A673 (cell line): ENCODE measurements at regions not wholly inside any gene's neighbourhood (a gene's known extent, or its start where the extent isn't known, plus 50 kb on each side); places are given as distances from the start of the nearest gene placed in this dataset.

ENCODE experiments used
- BruUV-seq: library from RNA; stranded (reverse); fragments of 400-500 nt; replicated peaks from 2 replicates; lab custom pipeline; 2021; lab: Mats Ljungman, UMichigan
- CTCF ChIA-PET: fragments of 300-600 bp; sonication (Branson Sonifier 250); formaldehyde crosslinking; loops from one replicate; lab custom pipeline; 2022; ENCODE audit warnings: antibody characterized with exemption; lab: Charles Lee
- POLR2A ChIA-PET: fragments of 300-600 bp; sonication (Branson Sonifier 250); formaldehyde crosslinking; loops from one replicate; lab custom pipeline; 2022; ENCODE audit warnings: antibody characterized with exemption; ENCODE audit not compliant: low non-redundant PET; lab: Charles Lee
- DNase-seq: peaks from one replicate; pipeline ENCODE4 v3.0.0-alpha.2; 2015; ENCODE audit warnings: low spot score
- H3K27ac ChIP-seq: fragments of 200-600 bp; sonication (generic); 2 replicates; pipeline ENCODE4 v1.5.1; 2016; ENCODE audit warnings: mixed run types, low read depth, mild to moderate bottlenecking, mixed read lengths, antibody characterized with exemption, low read length; ENCODE audit not compliant: poor library complexity, severe bottlenecking
- H3K27me3 ChIP-seq: fragments of 200-600 bp; sonication (generic); replicated peaks from 2 replicates; pipeline ENCODE4 v1.6.1; 2017; ENCODE audit warnings: mixed run types, low read depth, mild to moderate bottlenecking, mixed read lengths, antibody characterized with exemption, low read length; ENCODE audit not compliant: insufficient read depth, poor library complexity
- H3K36me3 ChIP-seq: fragments of 200-600 bp; sonication (generic); 2 replicates; pipeline ENCODE4 v1.6.1; 2016; ENCODE audit warnings: mixed run types, mild to moderate bottlenecking, mixed read lengths, antibody characterized with exemption, low read length; ENCODE audit not compliant: insufficient read depth, poor library complexity, severe bottlenecking
- H3K4me1 ChIP-seq: fragments of 200-600 bp; sonication (generic); 2 replicates; pipeline ENCODE4 v1.6.1; 2017; ENCODE audit warnings: mixed run types, mild to moderate bottlenecking, mixed read lengths, antibody characterized with exemption, low read length; ENCODE audit not compliant: insufficient read depth, poor library complexity, severe bottlenecking
- H3K4me3 ChIP-seq: fragments of 200-600 bp; sonication (generic); 2 replicates; pipeline ENCODE4 v1.5.1; 2016; ENCODE audit warnings: low read depth, mixed run types, mild to moderate bottlenecking, mixed read lengths, low read length; ENCODE audit not compliant: poor library complexity, severe bottlenecking
- H3K9me3 ChIP-seq: fragments of 200-600 bp; sonication (generic); 2 replicates; pipeline ENCODE4 v1.6.1; 2016; ENCODE audit warnings: mixed run types, low read depth, mild to moderate bottlenecking, mixed read lengths, antibody characterized with exemption, low read length; ENCODE audit not compliant: poor library complexity, severe bottlenecking
- EZH2 ChIP-seq: fragments of 200-600 bp; sonication (generic); IDR thresholded peaks from 2 replicates; pipeline ENCODE4 v1.6.1; 2017; ENCODE audit warnings: borderline replicate concordance, low read depth, mild to moderate bottlenecking, mixed read lengths, antibody characterized with exemption, low read length; ENCODE audit not compliant: poor library complexity, severe bottlenecking
- intact Hi-C: fragments of 100-400 bp; cut with micrococcal nuclease; formaldehyde crosslinking; loops from one replicate; pipeline ENCODE4 v1.10.0; 2022; ENCODE audit not compliant: unreplicated experiment
- TF ChIP-seq, protein P1 (sequence below): fragments of 300-800, 200-600 bp; sonication (generic); conservative IDR thresholded peaks from 2 replicates; pipeline ENCODE4 v1.5.1; 2017; ENCODE audit warnings: low read depth, mild to moderate bottlenecking, antibody characterized with exemption, low read length, moderate library complexity, mixed read lengths

DNA sequence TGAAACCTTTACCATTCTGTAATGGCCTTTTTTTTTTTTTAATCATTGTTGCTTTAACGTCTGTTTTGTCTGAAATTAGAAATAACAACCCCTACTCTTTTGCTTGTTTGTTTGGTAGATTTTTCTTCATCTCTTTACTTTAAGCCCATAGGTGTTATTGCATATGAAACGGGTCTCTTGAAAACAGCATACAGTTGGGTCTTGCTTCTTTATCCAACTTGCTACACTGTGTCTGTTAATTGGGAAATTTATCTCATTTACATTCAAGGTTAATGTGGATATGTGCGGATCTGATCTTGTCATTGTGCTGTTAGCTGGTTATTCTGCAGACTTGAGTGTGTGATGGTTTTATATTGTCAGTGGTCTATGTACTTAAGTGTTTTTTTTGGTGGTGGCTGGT, 78.9 kb upstream of the COP1 start:
- TF ChIP-seq EZH2: no peak
- no peak for DNase-seq
- H3K4me3 ChIP-seq: no peak overlapping the region
- BruUV-seq: no TSS peak
- no peaks in the 10 kb centered on the region for H3K27me3 ChIP-seq
- ChIA-PET POLR2A (no interaction called here), CTCF (no interaction called here)
- no peaks in the 10 kb centered on the region for H3K36me3 ChIP-seq
- intact Hi-C loops: no loop called here
- H3K9me3 ChIP-seq: no peaks in the 10 kb centered on the region
- no peaks in the 10 kb centered on the region for H3K4me1 ChIP-seq
- H3K27ac ChIP-seq: no peak overlapping the region

DNA sequence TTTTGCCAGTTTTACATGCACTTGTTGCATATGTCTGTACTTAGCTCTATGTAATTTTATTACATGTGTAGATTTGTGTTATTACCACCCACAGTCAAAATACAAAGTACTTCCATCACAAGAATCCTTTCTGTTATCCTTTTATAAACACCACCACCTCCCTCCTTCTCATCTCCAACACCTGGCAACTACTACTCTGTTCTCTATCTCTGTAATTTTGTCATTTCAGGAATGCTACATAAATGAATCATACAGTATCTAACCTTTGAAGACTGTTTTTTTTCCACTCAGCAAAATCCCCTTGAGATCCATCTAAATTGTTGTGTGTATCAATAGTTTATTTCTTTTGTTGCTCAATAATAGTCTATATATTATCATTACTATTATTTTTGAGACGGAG, 64.5 kb upstream of the COP1 start:
- no TSS peak for BruUV-seq
- Histone ChIP-seq H3K27me3 (no peaks in the 10 kb centered on the region), H3K27ac (no peak overlapping the region), H3K4me1 (no peaks in the 10 kb centered on the region), H3K36me3 (no peaks in the 10 kb centered on the region), H3K4me3 (no peak overlapping the region), H3K9me3 (no peaks in the 10 kb centered on the region)
- no peak for DNase-seq
- intact Hi-C loops: no loop called here
- TF ChIP-seq, protein P1, sequence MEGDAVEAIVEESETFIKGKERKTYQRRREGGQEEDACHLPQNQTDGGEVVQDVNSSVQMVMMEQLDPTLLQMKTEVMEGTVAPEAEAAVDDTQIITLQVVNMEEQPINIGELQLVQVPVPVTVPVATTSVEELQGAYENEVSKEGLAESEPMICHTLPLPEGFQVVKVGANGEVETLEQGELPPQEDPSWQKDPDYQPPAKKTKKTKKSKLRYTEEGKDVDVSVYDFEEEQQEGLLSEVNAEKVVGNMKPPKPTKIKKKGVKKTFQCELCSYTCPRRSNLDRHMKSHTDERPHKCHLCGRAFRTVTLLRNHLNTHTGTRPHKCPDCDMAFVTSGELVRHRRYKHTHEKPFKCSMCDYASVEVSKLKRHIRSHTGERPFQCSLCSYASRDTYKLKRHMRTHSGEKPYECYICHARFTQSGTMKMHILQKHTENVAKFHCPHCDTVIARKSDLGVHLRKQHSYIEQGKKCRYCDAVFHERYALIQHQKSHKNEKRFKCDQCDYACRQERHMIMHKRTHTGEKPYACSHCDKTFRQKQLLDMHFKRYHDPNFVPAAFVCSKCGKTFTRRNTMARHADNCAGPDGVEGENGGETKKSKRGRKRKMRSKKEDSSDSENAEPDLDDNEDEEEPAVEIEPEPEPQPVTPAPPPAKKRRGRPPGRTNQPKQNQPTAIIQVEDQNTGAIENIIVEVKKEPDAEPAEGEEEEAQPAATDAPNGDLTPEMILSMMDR: no peak
- TF ChIP-seq EZH2: no peak
- ChIA-PET CTCF (no interaction called here), POLR2A (no interaction called here)
